ENCODE measurements at regions not wholly inside any gene's neighbourhood (a gene's known extent, or its start where the extent isn't known, plus 50 kb on each side); places are given as distances from the start of the nearest gene placed in this dataset.

GRCh38 chr18:6638447-6638846 is 91.1 kb upstream of the ARHGAP28 start:
- TF ChIP-seq, protein P1, sequence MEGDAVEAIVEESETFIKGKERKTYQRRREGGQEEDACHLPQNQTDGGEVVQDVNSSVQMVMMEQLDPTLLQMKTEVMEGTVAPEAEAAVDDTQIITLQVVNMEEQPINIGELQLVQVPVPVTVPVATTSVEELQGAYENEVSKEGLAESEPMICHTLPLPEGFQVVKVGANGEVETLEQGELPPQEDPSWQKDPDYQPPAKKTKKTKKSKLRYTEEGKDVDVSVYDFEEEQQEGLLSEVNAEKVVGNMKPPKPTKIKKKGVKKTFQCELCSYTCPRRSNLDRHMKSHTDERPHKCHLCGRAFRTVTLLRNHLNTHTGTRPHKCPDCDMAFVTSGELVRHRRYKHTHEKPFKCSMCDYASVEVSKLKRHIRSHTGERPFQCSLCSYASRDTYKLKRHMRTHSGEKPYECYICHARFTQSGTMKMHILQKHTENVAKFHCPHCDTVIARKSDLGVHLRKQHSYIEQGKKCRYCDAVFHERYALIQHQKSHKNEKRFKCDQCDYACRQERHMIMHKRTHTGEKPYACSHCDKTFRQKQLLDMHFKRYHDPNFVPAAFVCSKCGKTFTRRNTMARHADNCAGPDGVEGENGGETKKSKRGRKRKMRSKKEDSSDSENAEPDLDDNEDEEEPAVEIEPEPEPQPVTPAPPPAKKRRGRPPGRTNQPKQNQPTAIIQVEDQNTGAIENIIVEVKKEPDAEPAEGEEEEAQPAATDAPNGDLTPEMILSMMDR (IDR thresholded peaks at IDR 0.05), result no peak
- TF ChIP-seq POLR2AphosphoS5 (IDR thresholded peaks at IDR 0.05) (no peak), POLR2A (IDR thresholded peaks at IDR 0.05) (no peak)

Data from breast epithelium (tissue), 3 donors.